K562 (cell line): ENCODE measurements at regions not wholly inside any gene's neighbourhood (a gene's known extent, or its start where the extent isn't known, plus 50 kb on each side); places are given as distances from the start of the nearest gene placed in this dataset.

ENCODE experiments used
- ATAC-seq: fragments of 200-7000 bp; cut with Tn5 transposase; 3 replicates; pipeline ENCODE4 v1.9.1; 2020; ENCODE audit warnings: moderate library complexity
- BruUV-seq: library from RNA; stranded (reverse); fragments of 400-500 nt; replicated peaks from 2 replicates; lab custom pipeline; 2021; lab: Mats Ljungman, UMichigan
- CTCF ChIA-PET: fragments of 300-600 bp; formaldehyde crosslinking; extraction: SDS; loops from one replicate; lab custom pipeline; 2021; ENCODE audit warnings: low intra/inter-chr PET ratio; lab: Yijun Ruan, JAX
- POLR2A ChIA-PET: fragments of 300-600, 350-650 bp; sonication (Branson Sonifier 250); formaldehyde crosslinking; extraction: SDS; loops from one replicate; lab custom pipeline; 2021; ENCODE audit warnings: antibody characterized with exemption, inconsistent platforms; lab: Yijun Ruan, JAX
- DNase-seq, 4 experiments: peaks; one replicate each; pipeline versions ENCODE4 v3.0.0 to v3.0.0-alpha.2; 2011 to 2018; ENCODE audit warnings: low spot score in 3 of 4, mixed read lengths in 3 of 4; ENCODE audit errors: extremely low read depth in 1 of 4
- FAIRE-seq: peaks from 2 replicates; lab custom pipeline; 2011; peaks lifted over from hg19 to GRCh38; lab: Jason Lieb, UNC
- H2AFZ ChIP-seq: 2 replicates; pipeline ENCODE4 v1.6.0; 2011; ENCODE audit warnings: low read depth, low read length, control low read depth, inconsistent platforms
- H3K27ac ChIP-seq: fragments of 200-600 bp; 3 replicates; pipeline ENCODE4 v1.8.0; 2011; ENCODE audit warnings: low read depth, mild to moderate bottlenecking, control low read depth, inconsistent platforms, low read length, moderate library complexity, mixed read lengths; ENCODE audit errors: extremely low read depth
- H3K27me3 ChIP-seq, 2 experiments: fragments of 300-600 bp in 1 of 2; 2 replicates in 1 of 2; 3 replicates in 1 of 2; pipeline versions ENCODE4 v1.6.0 to v1.8.0; 2011; ENCODE audit warnings: inconsistent platforms in 2 of 2, low read length in 2 of 2, mild to moderate bottlenecking in 1 of 2, mixed read lengths in 1 of 2, moderate library complexity in 1 of 2; ENCODE audit not compliant: control insufficient read depth in 2 of 2, insufficient read depth in 2 of 2
- H3K36me3 ChIP-seq: fragments of 300-600 bp; 3 replicates; pipeline ENCODE4 v1.8.0; 2011; ENCODE audit warnings: mild to moderate bottlenecking, low read length, inconsistent platforms; ENCODE audit not compliant: control insufficient read depth, insufficient read depth
- H3K4me1 ChIP-seq, 2 experiments: fragments of 200-600 bp in 1 of 2; replicated peaks in 1 of 2; 2 replicates in 1 of 2; 3 replicates in 1 of 2; pipeline versions ENCODE4 v1.5.1 to v1.8.0; 2011; ENCODE audit warnings: inconsistent platforms in 2 of 2, low read length in 2 of 2, mild to moderate bottlenecking in 1 of 2, mixed read lengths in 1 of 2, moderate library complexity in 1 of 2; ENCODE audit not compliant: control insufficient read depth in 2 of 2, insufficient read depth in 2 of 2
- H3K4me2 ChIP-seq: 2 replicates; pipeline ENCODE4 v1.6.1; 2011; ENCODE audit warnings: low read length, control low read depth, inconsistent platforms, mixed read lengths; ENCODE audit not compliant: insufficient read depth
- H3K4me3 ChIP-seq: fragments of 200-600 bp; sonication (generic), shearing (Covaris generic); 2 replicates; pipeline ENCODE4 v1.5.1; 2016; ENCODE audit warnings: control low read depth, inconsistent platforms
- H3K79me2 ChIP-seq: fragments of 200-600 bp; 3 replicates; pipeline ENCODE4 v1.8.0; 2011; ENCODE audit warnings: low read length, inconsistent platforms; ENCODE audit not compliant: control insufficient read depth, insufficient read depth
- H3K9ac ChIP-seq, 2 experiments: 2 replicates each; pipeline versions ENCODE4 v1.6.0 to v1.6.1; 2011; ENCODE audit warnings: low read depth in 2 of 2, low read length in 2 of 2, control low read depth in 1 of 2, inconsistent platforms in 1 of 2, mild to moderate bottlenecking in 1 of 2, mixed read lengths in 1 of 2; ENCODE audit not compliant: insufficient read depth in 1 of 2
- H3K9me1 ChIP-seq: one replicate; pipeline ENCODE4 v1.6.0; 2011; ENCODE audit warnings: inconsistent platforms, mild to moderate bottlenecking, low read length, moderate library complexity; ENCODE audit not compliant: control insufficient read depth, insufficient read depth
- H3K9me3 ChIP-seq: replicated peaks from 2 replicates; pipeline ENCODE4 v1.5.1; 2011; ENCODE audit warnings: low read depth, low read length, inconsistent platforms; ENCODE audit not compliant: control insufficient read depth, insufficient read depth
- H4K20me1 ChIP-seq: replicated peaks from 2 replicates; pipeline ENCODE4 v1.6.1; 2011; ENCODE audit warnings: low read length, inconsistent platforms, mixed read lengths; ENCODE audit not compliant: control insufficient read depth, insufficient read depth
- NR2C2 ChIP-seq, 2 experiments: fragments of 200-800 bp in 1 of 2; sonication (Bioruptor generic) in 1 of 2; sonication (generic) in 1 of 2; formaldehyde crosslinking in 1 of 2; IDR thresholded peaks; 2 replicates each; pipeline versions ENCODE4 v1.6.1 to v1.8.0; 2016 to 2022; ENCODE audit warnings: mild to moderate bottlenecking in 1 of 2, missing compliant biosample characterization in 1 of 2, missing genetic modification characterization in 1 of 2, missing genetic modification reagents in 1 of 2
- POLR2B ChIP-seq: fragments of 450-650 bp; IDR thresholded peaks from 2 replicates; pipeline ENCODE4 v1.6.1; 2018; ENCODE audit warnings: low read depth; ENCODE audit not compliant: partially characterized antibody
- POLR2G ChIP-seq: fragments of 200-400 bp; formaldehyde crosslinking; IDR thresholded peaks from 2 replicates; pipeline ENCODE4 v1.6.1; 2017; ENCODE audit warnings: low read depth, mild to moderate bottlenecking, antibody characterized with exemption, low read length, moderate library complexity
- RBFOX2 ChIP-seq: fragments of 200-400 bp; formaldehyde crosslinking; IDR thresholded peaks from 2 replicates; pipeline ENCODE4 v1.6.1; 2017; ENCODE audit warnings: low read depth, mild to moderate bottlenecking, low read length, moderate library complexity
- SRSF3 ChIP-seq: fragments of 200-400 bp; formaldehyde crosslinking; IDR thresholded peaks from 2 replicates; pipeline ENCODE4 v1.6.1; 2016; ENCODE audit warnings: mild to moderate bottlenecking, low read length, moderate library complexity; ENCODE audit not compliant: insufficient read depth
- ZNF124 ChIP-seq: sonication (generic); formaldehyde crosslinking; IDR thresholded peaks from 2 replicates; pipeline ENCODE4 v1.8.1; 2022; ENCODE audit warnings: missing genetic modification reagents
- ZNF165 ChIP-seq: fragments of 250-450 bp; sonication (Bioruptor Pico); IDR thresholded peaks from 2 replicates; pipeline ENCODE4 v1.4.0; 2020; ENCODE audit warnings: borderline replicate concordance
- WGBS: fragments of 100-300 bp; shearing (Covaris generic); methylation state at CpG from one replicate; pipeline ENCODE4 v1.1.6; 2016; ENCODE audit warnings: low coverage, mixed read lengths; ENCODE audit not compliant: insufficient coverage; ENCODE audit errors: missing lambda C conversion rate; 5-methylcytosine and 5-hydroxymethylcytosine counted together
- in situ Hi-C: fragments of 300-500 bp; cut with MboI; formaldehyde crosslinking; loops from 4 replicates; pipeline ENCODE4 v1.15.0; 2018; ENCODE audit warnings: inconsistent platforms, mixed read lengths
- intact Hi-C: fragments of 100-400 bp; cut with micrococcal nuclease; formaldehyde crosslinking; loops from 2 replicates; pipeline ENCODE4 v1.14.2; 2022
- TF ChIP-seq, protein P1 (sequence below): fragments of 450-650 bp; formaldehyde crosslinking; IDR thresholded peaks from 2 replicates; pipeline ENCODE4 v1.4.0; 2020; ENCODE audit warnings: mild to moderate bottlenecking
- TF ChIP-seq, protein P2 (sequence below): fragments of 250-450 bp; sonication (Bioruptor Pico); IDR thresholded peaks from 2 replicates; pipeline ENCODE4 v1.5.0; 2021
- TF ChIP-seq, protein P3 (sequence below): sonication (generic); formaldehyde crosslinking; IDR thresholded peaks from 2 replicates; pipeline ENCODE4 v1.8.0; 2022; ENCODE audit warnings: mild to moderate bottlenecking, missing genetic modification reagents
- TF ChIP-seq, protein P4 (sequence below), 2 experiments: fragments of 450-650 bp in 1 of 2; sonication (generic) in 1 of 2; formaldehyde crosslinking in 1 of 2; IDR thresholded peaks; 2 replicates each; pipeline versions ENCODE4 v1.7.1 to v1.9.0; 2016 to 2022; ENCODE audit warnings: inconsistent platforms in 1 of 2, mild to moderate bottlenecking in 1 of 2, missing genetic modification reagents in 1 of 2

DNA sequence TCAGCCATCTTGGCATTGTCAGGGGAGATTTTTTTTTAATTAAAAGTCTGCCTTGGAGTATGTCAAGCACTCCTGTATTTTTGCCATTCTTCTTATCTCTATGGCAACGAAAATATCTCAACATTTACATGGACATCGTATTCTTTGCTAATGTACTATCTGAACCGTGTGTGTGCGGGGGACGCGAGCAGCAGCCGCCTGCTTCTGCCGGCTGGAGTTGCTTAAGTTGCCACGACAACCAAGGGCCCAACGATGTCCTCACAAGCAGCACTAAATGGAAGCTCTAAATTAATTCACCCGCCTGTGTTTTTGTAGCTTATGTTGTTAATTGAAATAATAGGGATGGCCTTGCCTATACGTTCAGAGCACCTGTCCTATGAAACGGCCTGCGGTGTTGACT is 309.5 kb downstream of the TEX29 start:
- ATAC-seq (no peak), FAIRE-seq (no peak), DNase-seq (no peak)
- Histone ChIP-seq H3K4me3 (no peak overlapping the region), H3K4me2 (no peak overlapping the region), H3K36me3 (no peaks in the 10 kb centered on the region), H3K9me3 (no peaks in the 10 kb centered on the region), H3K27ac (no peak overlapping the region), H2AFZ (no peak overlapping the region), H4K20me1 (no peaks in the 10 kb centered on the region), H3K79me2 (no peaks in the 10 kb centered on the region), H3K4me1 (no peaks in the 10 kb centered on the region), H3K9me1 (no peaks in the 10 kb centered on the region), H3K27me3 (peaks cover 0 to 10% of the 10 kb centered on the region in 2 experiments; a peak in 2 of 5 replicates), H3K9ac (no peak overlapping the region)
- in situ Hi-C loops = no loop called here
- BruUV-seq = no TSS peak
- WGBS = 4% methylated on average over 13 of the region's 14 CpGs
- intact Hi-C loops = no loop called here
- ChIA-PET CTCF (no interaction called here), POLR2A (interaction anchor here (1.0 to 1.6 kb wide), 2 partner anchors 9 to 13 kb away, joined by 3 to 5 read pairs; no protein-coding TSS in a partner anchor)
- TF ChIP-seq, protein P1, sequence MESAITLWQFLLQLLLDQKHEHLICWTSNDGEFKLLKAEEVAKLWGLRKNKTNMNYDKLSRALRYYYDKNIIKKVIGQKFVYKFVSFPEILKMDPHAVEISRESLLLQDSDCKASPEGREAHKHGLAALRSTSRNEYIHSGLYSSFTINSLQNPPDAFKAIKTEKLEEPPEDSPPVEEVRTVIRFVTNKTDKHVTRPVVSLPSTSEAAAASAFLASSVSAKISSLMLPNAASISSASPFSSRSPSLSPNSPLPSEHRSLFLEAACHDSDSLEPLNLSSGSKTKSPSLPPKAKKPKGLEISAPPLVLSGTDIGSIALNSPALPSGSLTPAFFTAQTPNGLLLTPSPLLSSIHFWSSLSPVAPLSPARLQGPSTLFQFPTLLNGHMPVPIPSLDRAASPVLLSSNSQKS (CRISPR knock-in tag) = no peak
- TF ChIP-seq, protein P2, sequence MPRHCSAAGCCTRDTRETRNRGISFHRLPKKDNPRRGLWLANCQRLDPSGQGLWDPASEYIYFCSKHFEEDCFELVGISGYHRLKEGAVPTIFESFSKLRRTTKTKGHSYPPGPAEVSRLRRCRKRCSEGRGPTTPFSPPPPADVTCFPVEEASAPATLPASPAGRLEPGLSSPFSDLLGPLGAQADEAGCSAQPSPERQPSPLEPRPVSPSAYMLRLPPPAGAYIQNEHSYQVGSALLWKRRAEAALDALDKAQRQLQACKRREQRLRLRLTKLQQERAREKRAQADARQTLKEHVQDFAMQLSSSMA (CRISPR knock-in tag) = no peak
- TF ChIP-seq SRSF3 (no peak), ZNF124 (CRISPR knock-in tag) (no peak), POLR2G (no peak), POLR2B (no peak), RBFOX2 (no peak), ZNF165 (no peak), NR2C2 (CRISPR knock-in tag; IDR thresholded peaks at IDR 0.05) (no peak), NR2C2 (tag; IDR thresholded peaks at IDR 0.05) (no peak)
- TF ChIP-seq, protein P3, sequence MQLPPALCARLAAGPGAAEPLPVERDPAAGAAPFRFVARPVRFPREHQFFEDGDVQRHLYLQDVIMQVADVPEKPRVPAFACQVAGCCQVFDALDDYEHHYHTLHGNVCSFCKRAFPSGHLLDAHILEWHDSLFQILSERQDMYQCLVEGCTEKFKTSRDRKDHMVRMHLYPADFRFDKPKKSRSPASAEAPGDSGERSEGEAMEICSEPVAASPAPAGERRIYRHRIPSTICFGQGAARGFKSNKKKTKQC = no peak
- TF ChIP-seq, protein P4, sequence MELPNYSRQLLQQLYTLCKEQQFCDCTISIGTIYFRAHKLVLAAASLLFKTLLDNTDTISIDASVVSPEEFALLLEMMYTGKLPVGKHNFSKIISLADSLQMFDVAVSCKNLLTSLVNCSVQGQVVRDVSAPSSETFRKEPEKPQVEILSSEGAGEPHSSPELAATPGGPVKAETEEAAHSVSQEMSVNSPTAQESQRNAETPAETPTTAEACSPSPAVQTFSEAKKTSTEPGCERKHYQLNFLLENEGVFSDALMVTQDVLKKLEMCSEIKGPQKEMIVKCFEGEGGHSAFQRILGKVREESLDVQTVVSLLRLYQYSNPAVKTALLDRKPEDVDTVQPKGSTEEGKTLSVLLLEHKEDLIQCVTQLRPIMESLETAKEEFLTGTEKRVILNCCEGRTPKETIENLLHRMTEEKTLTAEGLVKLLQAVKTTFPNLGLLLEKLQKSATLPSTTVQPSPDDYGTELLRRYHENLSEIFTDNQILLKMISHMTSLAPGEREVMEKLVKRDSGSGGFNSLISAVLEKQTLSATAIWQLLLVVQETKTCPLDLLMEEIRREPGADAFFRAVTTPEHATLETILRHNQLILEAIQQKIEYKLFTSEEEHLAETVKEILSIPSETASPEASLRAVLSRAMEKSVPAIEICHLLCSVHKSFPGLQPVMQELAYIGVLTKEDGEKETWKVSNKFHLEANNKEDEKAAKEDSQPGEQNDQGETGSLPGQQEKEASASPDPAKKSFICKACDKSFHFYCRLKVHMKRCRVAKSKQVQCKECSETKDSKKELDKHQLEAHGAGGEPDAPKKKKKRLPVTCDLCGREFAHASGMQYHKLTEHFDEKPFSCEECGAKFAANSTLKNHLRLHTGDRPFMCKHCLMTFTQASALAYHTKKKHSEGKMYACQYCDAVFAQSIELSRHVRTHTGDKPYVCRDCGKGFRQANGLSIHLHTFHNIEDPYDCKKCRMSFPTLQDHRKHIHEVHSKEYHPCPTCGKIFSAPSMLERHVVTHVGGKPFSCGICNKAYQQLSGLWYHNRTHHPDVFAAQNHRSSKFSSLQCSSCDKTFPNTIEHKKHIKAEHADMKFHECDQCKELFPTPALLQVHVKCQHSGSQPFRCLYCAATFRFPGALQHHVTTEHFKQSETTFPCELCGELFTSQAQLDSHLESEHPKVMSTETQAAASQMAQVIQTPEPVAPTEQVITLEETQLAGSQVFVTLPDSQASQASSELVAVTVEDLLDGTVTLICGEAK (IDR thresholded peaks at IDR 0.05) = no peak
- TF ChIP-seq, protein P4 (CRISPR knock-in tag; IDR thresholded peaks at IDR 0.05) = no peak
